Colonic mucosa (tissue), 4 donors: ENCODE measurements at regions not wholly inside any gene's neighbourhood (a gene's known extent, or its start where the extent isn't known, plus 50 kb on each side); places are given as distances from the start of the nearest gene placed in this dataset.

Experiments
- DNase-seq: peaks from one replicate; pipeline ENCODE4 v3.0.0-alpha.2; 2020
- H3K27ac ChIP-seq: fragments of 200-600 bp; one replicate; pipeline ENCODE4 v1.8.0; 2021
- H3K27me3 ChIP-seq: fragments of 200-600 bp; one replicate; pipeline ENCODE4 v1.8.0; 2021
- H3K36me3 ChIP-seq: fragments of 200-600 bp; one replicate; pipeline ENCODE4 v1.8.0; 2021
- H3K4me1 ChIP-seq: fragments of 200-600 bp; one replicate; pipeline ENCODE4 v1.8.0; 2021; ENCODE audit warnings: mild to moderate bottlenecking
- H3K4me3 ChIP-seq: fragments of 200-600 bp; one replicate; pipeline ENCODE4 v1.8.0; 2021
- H3K9ac ChIP-seq, 2 donors: one replicate each; pipeline ENCODE4 v1.7.0; 2013; ENCODE audit warnings: control low read depth in 2 of 2, low read depth in 2 of 2, low read length in 2 of 2
- H3K9me3 ChIP-seq: fragments of 200-600 bp; one replicate; pipeline ENCODE4 v1.8.0; 2021
- CTCF ChIP-seq: fragments of 200-600 bp; IDR thresholded peaks from one replicate; pipeline ENCODE4 v1.8.0; 2022; ENCODE audit warnings: antibody characterized with exemption, mild to moderate bottlenecking
- intact Hi-C: fragments of 100-400 bp; cut with DNase I; formaldehyde crosslinking; loops from one replicate; pipeline ENCODE4 v1.14.1; 2022
- donor health status: healthy.
- donor health status: DM: no; HTN: no; CAD: no.
- donor health status: DM: no; HTN: no; CAD: no.

- intact Hi-C loops = no loop called here
- Histone ChIP-seq H3K4me1 (no peaks in the 10 kb centered on the region), H3K36me3 (no peaks in the 10 kb centered on the region), H3K9me3 (no peaks in the 10 kb centered on the region), H3K27ac (no peak overlapping the region), H3K4me3 (no peak overlapping the region), H3K9ac (no peak overlapping the region), H3K27me3 (no peaks in the 10 kb centered on the region)
- DNase-seq = no peak
- no peak for TF ChIP-seq CTCF
These were observed 264.5 kb downstream of the CD83 start for GRCh38 chr6:14381829-14382677.

GRCh38 chr6:14382678-14383236 lies 265.2 kb downstream of the CD83 start:
- Histone ChIP-seq H3K27ac (no peak overlapping the region), H3K36me3 (no peaks in the 10 kb centered on the region), H3K9me3 (no peaks in the 10 kb centered on the region), H3K4me1 (no peaks in the 10 kb centered on the region), H3K9ac (no peak overlapping the region), H3K4me3 (no peak overlapping the region), H3K27me3 (no peaks in the 10 kb centered on the region)
- no peak for DNase-seq
- intact Hi-C loops = no loop called here
- TF ChIP-seq CTCF = no peak

- H3K4me1 ChIP-seq = no peaks in the 10 kb centered on the region
- H3K27me3 ChIP-seq = no peaks in the 10 kb centered on the region
- no peak overlapping the region for H3K9ac ChIP-seq
- intact Hi-C loops = no loop called here
- no peak overlapping the region for H3K27ac ChIP-seq
- no peaks in the 10 kb centered on the region for H3K9me3 ChIP-seq
- H3K4me3 ChIP-seq = no peak overlapping the region
- DNase-seq = no peak
- TF ChIP-seq CTCF = no peak
- no peaks in the 10 kb centered on the region for H3K36me3 ChIP-seq
These were observed 266.0 kb downstream of the CD83 start for GRCh38 chr6:14383393-14384174.

DNA sequence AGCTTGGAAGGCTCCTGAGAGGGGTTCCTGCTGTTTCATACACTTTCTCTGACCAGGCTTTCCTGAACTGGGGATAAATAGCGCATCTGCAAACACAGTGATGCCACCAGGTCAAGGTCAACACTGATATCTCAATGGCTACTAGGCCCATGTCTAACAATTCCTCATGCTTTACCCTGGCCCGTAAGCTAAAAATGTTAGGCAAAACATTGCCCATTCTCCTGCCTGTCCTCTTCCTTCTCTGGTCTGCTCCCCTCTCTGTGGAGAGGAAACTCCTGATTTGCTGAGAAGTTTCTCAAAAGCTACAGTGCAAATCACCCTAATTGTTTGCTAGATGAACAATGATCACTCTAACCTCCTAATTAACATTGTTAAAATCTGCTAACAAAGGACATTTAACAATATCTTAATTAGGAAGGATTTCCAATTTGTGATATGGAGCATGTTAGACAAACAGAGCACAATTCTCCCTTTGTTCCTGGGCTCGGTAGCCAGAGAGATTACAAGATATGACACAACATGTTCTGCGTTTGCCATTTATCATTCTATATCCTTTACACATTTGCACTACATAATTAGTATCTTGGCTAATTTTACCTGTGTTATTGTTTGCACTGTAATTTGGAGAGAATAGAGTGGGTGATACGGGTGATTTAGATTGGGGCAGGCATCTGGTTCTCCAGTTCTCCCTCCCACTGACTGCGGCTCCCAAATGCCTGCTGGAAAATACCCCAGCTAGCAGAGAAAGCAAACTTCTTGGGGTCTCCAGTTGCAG lies 266.8 kb downstream of the CD83 start:
- Histone ChIP-seq H3K27me3 (no peaks in the 10 kb centered on the region), H3K27ac (no peak overlapping the region), H3K9me3 (no peaks in the 10 kb centered on the region), H3K9ac (no peak overlapping the region), H3K4me1 (no peaks in the 10 kb centered on the region), H3K4me3 (no peak overlapping the region), H3K36me3 (no peaks in the 10 kb centered on the region)
- intact Hi-C loops = no loop called here
- TF ChIP-seq CTCF = no peak
- DNase-seq = no peak

DNA sequence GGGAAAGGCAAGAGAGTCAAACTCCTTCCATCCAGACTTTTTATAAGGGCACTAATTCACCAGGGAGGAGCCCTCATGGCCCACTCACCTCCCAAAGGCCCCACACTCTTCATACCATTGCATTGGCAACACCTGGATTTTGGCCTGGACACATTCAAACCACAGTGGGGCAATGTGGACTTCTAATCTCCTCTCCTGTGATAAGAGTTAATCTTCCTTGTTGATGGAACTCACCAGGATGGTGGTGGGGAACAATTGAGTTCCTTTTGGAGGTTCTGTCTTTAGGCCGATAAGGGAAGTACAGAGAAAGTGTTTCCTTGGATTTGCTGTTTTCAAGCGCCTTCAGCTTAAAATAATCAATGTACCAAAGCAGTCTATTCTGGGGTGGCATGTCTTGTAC lies 268.7 kb downstream of the CD83 start:
- Histone ChIP-seq H3K36me3 (no peaks in the 10 kb centered on the region), H3K27ac (no peak overlapping the region), H3K9me3 (no peaks in the 10 kb centered on the region), H3K4me3 (no peak overlapping the region), H3K9ac (no peak overlapping the region), H3K27me3 (no peaks in the 10 kb centered on the region), H3K4me1 (no peaks in the 10 kb centered on the region)
- DNase-seq = no peak
- no peak for TF ChIP-seq CTCF
- intact Hi-C loops = no loop called here
